ENCODE measurements at regions not wholly inside any gene's neighbourhood (a gene's known extent, or its start where the extent isn't known, plus 50 kb on each side); places are given as distances from the start of the nearest gene placed in this dataset.

- CTCF ChIA-PET = no interaction called here
- TF ChIP-seq, protein P1, sequence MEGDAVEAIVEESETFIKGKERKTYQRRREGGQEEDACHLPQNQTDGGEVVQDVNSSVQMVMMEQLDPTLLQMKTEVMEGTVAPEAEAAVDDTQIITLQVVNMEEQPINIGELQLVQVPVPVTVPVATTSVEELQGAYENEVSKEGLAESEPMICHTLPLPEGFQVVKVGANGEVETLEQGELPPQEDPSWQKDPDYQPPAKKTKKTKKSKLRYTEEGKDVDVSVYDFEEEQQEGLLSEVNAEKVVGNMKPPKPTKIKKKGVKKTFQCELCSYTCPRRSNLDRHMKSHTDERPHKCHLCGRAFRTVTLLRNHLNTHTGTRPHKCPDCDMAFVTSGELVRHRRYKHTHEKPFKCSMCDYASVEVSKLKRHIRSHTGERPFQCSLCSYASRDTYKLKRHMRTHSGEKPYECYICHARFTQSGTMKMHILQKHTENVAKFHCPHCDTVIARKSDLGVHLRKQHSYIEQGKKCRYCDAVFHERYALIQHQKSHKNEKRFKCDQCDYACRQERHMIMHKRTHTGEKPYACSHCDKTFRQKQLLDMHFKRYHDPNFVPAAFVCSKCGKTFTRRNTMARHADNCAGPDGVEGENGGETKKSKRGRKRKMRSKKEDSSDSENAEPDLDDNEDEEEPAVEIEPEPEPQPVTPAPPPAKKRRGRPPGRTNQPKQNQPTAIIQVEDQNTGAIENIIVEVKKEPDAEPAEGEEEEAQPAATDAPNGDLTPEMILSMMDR (IDR thresholded peaks at IDR 0.05; ENCODE audit: insufficient read depth, low read depth, low read length) = no peak
- POLR2A ChIA-PET = no interaction called here
- Histone ChIP-seq H3K4me3 (ENCODE audit: low read depth, low read length) (no peak overlapping the region), H3K27me3 (ENCODE audit: control insufficient read depth, insufficient read depth, low read length) (no peaks in the 10 kb centered on the region), H3K36me3 (ENCODE audit: control insufficient read depth, insufficient read depth, low read length) (no peaks in the 10 kb centered on the region)
- no peak for DNase-seq (ENCODE audit: low read depth)
Observed at GRCh38 chr6:125392682-125393081, 90.9 kb upstream of the HDDC2 start.

- DNase-seq (ENCODE audit: low read depth) = no peak
- POLR2A ChIA-PET = no interaction called here
- no peak overlapping the region for H3K4me3 ChIP-seq (ENCODE audit: low read depth, low read length)
- H3K27me3 ChIP-seq (ENCODE audit: control insufficient read depth, insufficient read depth, low read length) = no peaks in the 10 kb centered on the region
- H3K36me3 ChIP-seq (ENCODE audit: control insufficient read depth, insufficient read depth, low read length) = no peaks in the 10 kb centered on the region
- CTCF ChIA-PET = no interaction called here
- TF ChIP-seq, protein P1 (IDR thresholded peaks at IDR 0.05; ENCODE audit: insufficient read depth, low read depth, low read length) = no peak
Observed at GRCh38 chr6:125393449-125393858, 91.7 kb upstream of the HDDC2 start.

DNA sequence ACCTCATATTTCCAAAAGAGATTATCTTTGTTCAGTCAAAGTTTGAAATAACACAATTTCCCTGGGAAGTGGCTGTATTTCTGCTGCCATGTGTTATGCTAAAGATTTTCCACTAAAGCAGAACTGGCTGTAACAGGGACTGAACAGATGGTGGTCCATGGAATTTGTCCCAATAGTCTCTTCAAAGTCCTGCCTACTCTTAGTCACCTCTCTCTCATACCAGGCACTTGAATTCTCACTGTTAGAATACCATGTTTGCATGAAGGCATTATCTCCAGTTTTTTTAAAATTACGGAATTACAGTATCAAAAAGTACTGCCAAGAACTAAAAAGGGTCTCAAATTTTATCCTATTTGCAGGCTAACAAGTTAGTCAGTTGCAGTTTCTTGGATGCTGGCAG lies 105.0 kb upstream of the HDDC2 start:
- DNase-seq (ENCODE audit: low read depth) = no peak
- TF ChIP-seq, protein P1 (IDR thresholded peaks at IDR 0.05; ENCODE audit: insufficient read depth, low read depth, low read length) = no peak
- ChIA-PET POLR2A (no interaction called here), CTCF (no interaction called here)
- Histone ChIP-seq H3K27me3 (ENCODE audit: control insufficient read depth, insufficient read depth, low read length) (no peaks in the 10 kb centered on the region), H3K36me3 (ENCODE audit: control insufficient read depth, insufficient read depth, low read length) (no peaks in the 10 kb centered on the region), H3K4me3 (ENCODE audit: low read depth, low read length) (no peak overlapping the region)

DNA sequence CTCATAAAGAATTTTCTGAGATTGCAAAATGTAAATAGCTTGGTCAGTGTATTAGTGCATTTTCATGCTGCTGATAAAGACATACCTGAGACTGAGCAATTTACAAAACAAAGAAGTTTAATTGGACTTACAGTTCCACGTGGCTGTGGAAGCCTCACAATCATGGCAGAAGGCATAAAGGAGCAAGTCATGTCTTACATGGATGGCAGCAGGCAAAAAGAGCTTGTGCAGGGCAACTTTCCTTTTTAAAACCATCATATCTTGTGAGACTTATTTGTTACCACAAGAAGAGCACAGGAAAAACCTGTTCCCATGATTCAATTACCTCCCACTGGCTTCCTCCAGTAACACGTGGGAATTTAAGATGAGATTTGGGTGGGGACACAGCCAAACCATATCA lies 112.7 kb upstream of the HDDC2 start:
- POLR2A ChIA-PET = no interaction called here
- CTCF ChIA-PET = interaction anchor here (1.8 kb wide), 1 partner anchor 13 kb away, joined by 4 read pairs; no protein-coding TSS in a partner anchor

DNA sequence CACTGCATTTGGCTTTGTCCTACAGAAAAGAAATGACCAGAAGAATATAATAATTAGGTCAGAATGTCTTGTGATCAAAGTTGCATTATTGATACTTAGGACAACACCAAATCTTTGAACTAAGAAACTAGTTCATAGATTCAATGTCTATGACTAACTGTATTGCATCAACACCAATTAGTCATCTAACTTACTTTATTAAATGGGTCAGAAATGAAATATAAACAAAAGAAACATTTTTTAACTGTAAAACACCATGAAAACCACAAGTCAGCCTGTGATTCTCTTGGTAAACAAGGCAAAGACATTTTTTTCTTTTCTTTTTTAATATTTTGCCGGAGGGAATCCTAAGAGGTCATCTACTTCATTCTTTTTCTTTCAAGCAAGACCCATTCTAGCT lies 114.1 kb upstream of the HDDC2 start:
- H3K4me3 ChIP-seq (ENCODE audit: low read depth, low read length) = no peak overlapping the region
- CTCF ChIA-PET = no interaction called here
- TF ChIP-seq, protein P1 (IDR thresholded peaks at IDR 0.05; ENCODE audit: insufficient read depth, low read depth, low read length) = no peak
- DNase-seq (ENCODE audit: low read depth) = no peak
- POLR2A ChIA-PET = no interaction called here
- H3K36me3 ChIP-seq (ENCODE audit: control insufficient read depth, insufficient read depth, low read length) = no peaks in the 10 kb centered on the region
- H3K27me3 ChIP-seq (ENCODE audit: control insufficient read depth, insufficient read depth, low read length) = no peaks in the 10 kb centered on the region

More for the DNA sequence above, 112.7 kb upstream of the HDDC2 start:
- TF ChIP-seq, protein P1 (IDR thresholded peaks at IDR 0.05; ENCODE audit: insufficient read depth, low read depth, low read length) = no peak
- no peak overlapping the region for H3K4me3 ChIP-seq (ENCODE audit: low read depth, low read length)
- no peaks in the 10 kb centered on the region for H3K36me3 ChIP-seq (ENCODE audit: control insufficient read depth, insufficient read depth, low read length)
- no peak for DNase-seq (ENCODE audit: low read depth)
- no peaks in the 10 kb centered on the region for H3K27me3 ChIP-seq (ENCODE audit: control insufficient read depth, insufficient read depth, low read length)
